ENCODE measurements at regions not wholly inside any gene's neighbourhood (a gene's known extent, or its start where the extent isn't known, plus 50 kb on each side); places are given as distances from the start of the nearest gene placed in this dataset.

DNA sequence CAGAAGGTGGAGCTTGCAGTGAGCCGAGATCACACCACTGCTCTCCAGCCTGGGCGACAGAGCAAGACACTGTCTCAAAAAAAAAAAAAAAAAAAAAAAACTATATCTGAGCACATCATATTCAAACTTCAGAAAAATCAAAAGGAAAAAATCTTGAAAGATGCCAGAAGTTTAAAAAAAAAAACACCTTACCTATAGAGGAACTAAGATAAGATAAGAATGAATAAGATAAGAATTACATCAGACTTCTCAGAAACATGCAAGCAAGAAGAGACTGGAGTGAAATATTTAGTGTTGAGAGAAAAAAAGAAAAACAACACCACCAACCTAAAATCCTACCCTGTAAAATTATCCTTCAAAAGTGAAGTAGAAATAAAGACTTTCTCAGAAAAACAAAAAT is 116.8 kb upstream of the ARID1B start:
- TF ChIP-seq, protein P1, sequence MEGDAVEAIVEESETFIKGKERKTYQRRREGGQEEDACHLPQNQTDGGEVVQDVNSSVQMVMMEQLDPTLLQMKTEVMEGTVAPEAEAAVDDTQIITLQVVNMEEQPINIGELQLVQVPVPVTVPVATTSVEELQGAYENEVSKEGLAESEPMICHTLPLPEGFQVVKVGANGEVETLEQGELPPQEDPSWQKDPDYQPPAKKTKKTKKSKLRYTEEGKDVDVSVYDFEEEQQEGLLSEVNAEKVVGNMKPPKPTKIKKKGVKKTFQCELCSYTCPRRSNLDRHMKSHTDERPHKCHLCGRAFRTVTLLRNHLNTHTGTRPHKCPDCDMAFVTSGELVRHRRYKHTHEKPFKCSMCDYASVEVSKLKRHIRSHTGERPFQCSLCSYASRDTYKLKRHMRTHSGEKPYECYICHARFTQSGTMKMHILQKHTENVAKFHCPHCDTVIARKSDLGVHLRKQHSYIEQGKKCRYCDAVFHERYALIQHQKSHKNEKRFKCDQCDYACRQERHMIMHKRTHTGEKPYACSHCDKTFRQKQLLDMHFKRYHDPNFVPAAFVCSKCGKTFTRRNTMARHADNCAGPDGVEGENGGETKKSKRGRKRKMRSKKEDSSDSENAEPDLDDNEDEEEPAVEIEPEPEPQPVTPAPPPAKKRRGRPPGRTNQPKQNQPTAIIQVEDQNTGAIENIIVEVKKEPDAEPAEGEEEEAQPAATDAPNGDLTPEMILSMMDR (IDR thresholded peaks at IDR 0.05): no peak
- TF ChIP-seq POLR2A (IDR thresholded peaks at IDR 0.05): no peak
- no peak for TF ChIP-seq EP300 (IDR thresholded peaks at IDR 0.05)

Measured in upper lobe of left lung (tissue), 4 donors.